ENCODE measurements at regions not wholly inside any gene's neighbourhood (a gene's known extent, or its start where the extent isn't known, plus 50 kb on each side); places are given as distances from the start of the nearest gene placed in this dataset.
"Not testable (repeated sequence)": the region's sequence is repeated elsewhere in the genome, so short reads cannot be mapped to it uniquely, and the experiment has no call there.

GRCh38 chr2:81363800-81364199, 1059.2 kb upstream of the LRRTM1 start:
- no peak for TF ChIP-seq EZH2phosphoT487 (conservative IDR thresholded peaks at IDR 0.05; ENCODE audit: low read length)
- no peak for TF ChIP-seq CTCF (IDR thresholded peaks at IDR 0.05; ENCODE audit: insufficient read depth, low read length, poor library complexity, severe bottlenecking)
- Histone ChIP-seq H3K79me2 (ENCODE audit: insufficient read depth, low read length) (no peaks in the 10 kb centered on the region), H2AFZ (ENCODE audit: low read depth, low read length, severe bottlenecking) (no peak overlapping the region), H3K27ac (ENCODE audit: low read depth, low read length) (no peak overlapping the region), H3K36me3 (ENCODE audit: low read length) (no peaks in the 10 kb centered on the region), H3K4me3 (ENCODE audit: insufficient read depth, low read length, poor library complexity, severe bottlenecking) (no peak overlapping the region), H3K4me2 (ENCODE audit: low read depth, low read length, poor library complexity, severe bottlenecking) (no peak overlapping the region), H3F3A (ENCODE audit: insufficient read depth) (no peaks in the 10 kb centered on the region), H3K9ac (ENCODE audit: low read length) (no peak overlapping the region), H3K27me3 (ENCODE audit: low read length) (no peaks in the 10 kb centered on the region), H4K20me1 (ENCODE audit: low read depth, low read length) (no peaks in the 10 kb centered on the region), H3K9me2 (replicated peaks; ENCODE audit: insufficient read depth, low read length) (no peaks in the 10 kb centered on the region; the same call in 1 of the 2 replicates), H3K9me3 (ENCODE audit: insufficient read depth, low read length) (no peaks in the 10 kb centered on the region)

GRCh38 chr2:81362468-81362867, 1057.9 kb upstream of the LRRTM1 start:
- not testable (repeated sequence) for H3K79me2 ChIP-seq (ENCODE audit: insufficient read depth, low read length); H3K9me2 ChIP-seq (replicated peaks; ENCODE audit: insufficient read depth, low read length); H4K20me1 ChIP-seq (ENCODE audit: low read depth, low read length); H3K36me3 ChIP-seq (ENCODE audit: low read length); H3K27ac ChIP-seq (ENCODE audit: low read depth, low read length); H3K4me2 ChIP-seq (ENCODE audit: low read depth, low read length, poor library complexity, severe bottlenecking); H3K27me3 ChIP-seq (ENCODE audit: low read length); H3K9me3 ChIP-seq (ENCODE audit: insufficient read depth, low read length); H3K9ac ChIP-seq (ENCODE audit: low read length); H3F3A ChIP-seq (ENCODE audit: insufficient read depth); H3K4me3 ChIP-seq (ENCODE audit: insufficient read depth, low read length, poor library complexity, severe bottlenecking); H2AFZ ChIP-seq (ENCODE audit: low read depth, low read length, severe bottlenecking)

GRCh38 chr2:81355436-81355835, 1050.9 kb upstream of the LRRTM1 start:
- Histone ChIP-seq H3K9me3 (ENCODE audit: insufficient read depth, low read length) (no peaks in the 10 kb centered on the region), H3F3A (ENCODE audit: insufficient read depth) (no peaks in the 10 kb centered on the region), H2AFZ (ENCODE audit: low read depth, low read length, severe bottlenecking) (no peak overlapping the region), H3K79me2 (ENCODE audit: insufficient read depth, low read length) (no peaks in the 10 kb centered on the region), H3K27ac (ENCODE audit: low read depth, low read length) (no peak overlapping the region), H3K4me3 (ENCODE audit: insufficient read depth, low read length, poor library complexity, severe bottlenecking) (no peak overlapping the region), H3K9me2 (replicated peaks; ENCODE audit: insufficient read depth, low read length) (no peaks in the 10 kb centered on the region), H3K27me3 (ENCODE audit: low read length) (no peaks in the 10 kb centered on the region), H3K9ac (ENCODE audit: low read length) (no peak overlapping the region), H4K20me1 (ENCODE audit: low read depth, low read length) (no peaks in the 10 kb centered on the region), H3K4me2 (ENCODE audit: low read depth, low read length, poor library complexity, severe bottlenecking) (no peak overlapping the region), H3K36me3 (ENCODE audit: low read length) (no peaks in the 10 kb centered on the region)
- no peak for TF ChIP-seq CTCF (IDR thresholded peaks at IDR 0.05; ENCODE audit: insufficient read depth, low read length, poor library complexity, severe bottlenecking)
- no peak for TF ChIP-seq EZH2phosphoT487 (conservative IDR thresholded peaks at IDR 0.05; ENCODE audit: low read length)

- Histone ChIP-seq H4K20me1 (ENCODE audit: low read depth, low read length) (no peaks in the 10 kb centered on the region), H2AFZ (ENCODE audit: low read depth, low read length, severe bottlenecking) (no peak overlapping the region), H3K4me3 (ENCODE audit: insufficient read depth, low read length, poor library complexity, severe bottlenecking) (no peak overlapping the region), H3K9me3 (ENCODE audit: insufficient read depth, low read length) (no peaks in the 10 kb centered on the region), H3K36me3 (ENCODE audit: low read length) (no peaks in the 10 kb centered on the region), H3F3A (ENCODE audit: insufficient read depth) (no peaks in the 10 kb centered on the region), H3K79me2 (ENCODE audit: insufficient read depth, low read length) (no peaks in the 10 kb centered on the region), H3K9ac (ENCODE audit: low read length) (no peak overlapping the region), H3K27me3 (ENCODE audit: low read length) (no peaks in the 10 kb centered on the region), H3K27ac (ENCODE audit: low read depth, low read length) (no peak overlapping the region), H3K4me2 (ENCODE audit: low read depth, low read length, poor library complexity, severe bottlenecking) (no peak overlapping the region), H3K9me2 (replicated peaks; ENCODE audit: insufficient read depth, low read length) (no peaks in the 10 kb centered on the region)
- TF ChIP-seq EZH2phosphoT487 (conservative IDR thresholded peaks at IDR 0.05; ENCODE audit: low read length) = no peak
- no peak for TF ChIP-seq CTCF (IDR thresholded peaks at IDR 0.05; ENCODE audit: insufficient read depth, low read length, poor library complexity, severe bottlenecking)
Measured at GRCh38 chr2:81334046-81334445, 1029.5 kb upstream of the LRRTM1 start.

Data from SU-DHL-6 (cell line).